ENCODE measurements at regions not wholly inside any gene's neighbourhood (a gene's known extent, or its start where the extent isn't known, plus 50 kb on each side); places are given as distances from the start of the nearest gene placed in this dataset.

DNA sequence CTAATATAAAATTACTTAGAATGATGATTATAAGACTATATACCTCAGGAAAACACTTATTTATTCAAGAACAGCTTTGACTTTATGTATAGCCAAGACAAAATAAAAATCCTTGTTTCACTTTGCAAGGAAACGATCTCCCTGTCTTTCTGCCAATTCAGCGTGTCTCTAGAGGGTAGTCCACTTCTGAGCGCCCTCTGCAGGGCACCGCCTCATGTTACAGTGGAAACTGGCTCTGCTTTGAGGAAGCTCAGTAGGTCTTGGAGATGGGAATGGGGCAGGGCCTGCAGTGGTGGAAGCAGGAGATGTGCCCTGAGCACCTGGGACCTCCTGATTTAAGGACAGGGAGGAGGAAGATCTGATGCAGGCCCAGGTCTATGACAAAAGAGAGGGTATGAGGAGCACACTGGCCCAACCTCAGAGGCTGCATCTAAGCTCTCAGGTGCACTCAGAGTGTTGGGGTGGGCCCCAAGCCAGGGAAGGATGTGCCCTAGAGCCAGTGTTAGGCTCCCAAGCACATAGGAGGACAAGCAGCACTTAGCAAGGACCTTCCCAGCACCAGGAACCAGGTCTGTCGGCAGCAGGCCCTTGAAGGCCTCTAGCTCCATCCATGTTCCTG lies 481.0 kb downstream of the TNS3 start:
- TF ChIP-seq, protein P1, sequence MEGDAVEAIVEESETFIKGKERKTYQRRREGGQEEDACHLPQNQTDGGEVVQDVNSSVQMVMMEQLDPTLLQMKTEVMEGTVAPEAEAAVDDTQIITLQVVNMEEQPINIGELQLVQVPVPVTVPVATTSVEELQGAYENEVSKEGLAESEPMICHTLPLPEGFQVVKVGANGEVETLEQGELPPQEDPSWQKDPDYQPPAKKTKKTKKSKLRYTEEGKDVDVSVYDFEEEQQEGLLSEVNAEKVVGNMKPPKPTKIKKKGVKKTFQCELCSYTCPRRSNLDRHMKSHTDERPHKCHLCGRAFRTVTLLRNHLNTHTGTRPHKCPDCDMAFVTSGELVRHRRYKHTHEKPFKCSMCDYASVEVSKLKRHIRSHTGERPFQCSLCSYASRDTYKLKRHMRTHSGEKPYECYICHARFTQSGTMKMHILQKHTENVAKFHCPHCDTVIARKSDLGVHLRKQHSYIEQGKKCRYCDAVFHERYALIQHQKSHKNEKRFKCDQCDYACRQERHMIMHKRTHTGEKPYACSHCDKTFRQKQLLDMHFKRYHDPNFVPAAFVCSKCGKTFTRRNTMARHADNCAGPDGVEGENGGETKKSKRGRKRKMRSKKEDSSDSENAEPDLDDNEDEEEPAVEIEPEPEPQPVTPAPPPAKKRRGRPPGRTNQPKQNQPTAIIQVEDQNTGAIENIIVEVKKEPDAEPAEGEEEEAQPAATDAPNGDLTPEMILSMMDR (conservative IDR thresholded peaks at IDR 0.05; ENCODE audit: low read depth, low read length) = peak; percentile 76
- no peak overlapping the region for H3K4me3 ChIP-seq (ENCODE audit: low read length)
- no peak for DNase-seq (ENCODE audit: low read depth)

DNA sequence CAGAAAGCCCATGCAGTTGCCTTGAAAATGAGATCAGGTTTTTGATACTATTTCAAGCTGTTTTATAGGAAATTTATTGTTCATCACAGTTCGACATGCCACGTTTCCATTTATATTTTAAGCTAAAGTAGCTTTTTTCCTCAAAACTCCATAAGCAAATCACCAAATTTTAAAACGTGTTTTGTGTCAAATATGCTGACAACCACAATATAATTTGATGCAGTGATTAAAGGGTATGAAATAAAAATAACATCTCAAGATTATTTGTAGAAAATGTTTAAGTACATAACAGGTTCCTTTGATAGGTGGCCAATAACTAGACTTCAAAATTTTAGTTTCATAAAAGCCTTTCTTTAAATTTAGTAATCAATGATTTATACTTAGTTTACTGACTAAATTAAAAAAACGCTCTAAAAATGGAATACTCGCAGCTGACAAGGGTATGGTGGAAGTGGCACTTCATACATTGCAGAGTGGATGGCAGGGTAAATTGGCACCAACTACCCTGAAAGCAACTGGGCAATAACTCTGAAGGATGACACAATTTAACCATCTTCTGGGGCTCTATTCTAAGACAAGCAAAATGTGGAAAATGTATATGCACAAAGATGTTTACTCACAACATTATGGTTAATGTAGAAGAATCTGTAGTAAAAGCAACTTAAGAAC lies 481.6 kb downstream of the TNS3 start:
- no peak for DNase-seq (ENCODE audit: low read depth)
- H3K4me3 ChIP-seq (ENCODE audit: low read length) = no peak overlapping the region
- TF ChIP-seq, protein P1 (conservative IDR thresholded peaks at IDR 0.05; ENCODE audit: low read depth, low read length) = no peak

DNA sequence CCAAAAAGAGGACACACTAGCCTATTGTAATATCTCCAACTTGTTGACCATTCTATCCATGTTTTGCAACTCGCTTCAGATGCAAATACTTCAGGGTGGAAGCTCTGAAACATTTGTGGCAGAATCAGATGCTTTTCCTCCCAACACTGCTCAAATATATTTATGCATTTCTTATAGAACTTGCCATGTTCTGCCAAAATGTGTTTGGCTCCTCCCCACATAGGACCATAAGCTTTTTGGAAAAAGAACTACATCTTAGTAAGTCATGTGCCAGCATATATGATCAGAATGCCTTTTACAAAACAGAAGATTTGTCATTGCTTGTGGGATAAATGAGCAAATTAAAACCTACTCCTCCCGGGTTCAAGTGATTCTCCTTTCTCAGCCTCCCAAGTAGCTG lies 484.5 kb downstream of the TNS3 start:
- TF ChIP-seq, protein P1 (conservative IDR thresholded peaks at IDR 0.05; ENCODE audit: low read depth, low read length) = no peak
- no peak for DNase-seq (ENCODE audit: low read depth)
- no peak overlapping the region for H3K4me3 ChIP-seq (ENCODE audit: low read length)

DNA sequence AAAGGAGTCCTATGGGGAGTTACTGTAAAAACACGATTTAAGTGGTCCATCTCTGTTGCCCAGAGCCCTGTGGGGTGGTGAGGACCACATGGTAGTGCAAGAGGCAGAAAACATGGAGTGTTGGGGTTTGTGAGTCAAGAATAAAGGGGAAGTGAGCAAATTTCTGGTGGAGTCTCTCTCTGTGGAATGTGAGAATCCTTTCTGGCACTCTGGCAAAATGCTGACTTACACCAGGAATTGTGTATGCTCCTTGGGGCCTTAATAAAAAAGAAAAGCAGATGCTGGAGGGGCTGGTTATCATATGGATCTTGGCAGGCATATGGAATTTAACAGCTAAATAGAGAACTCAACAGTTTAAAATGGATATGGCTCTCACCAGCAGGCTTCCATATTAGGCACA lies 486.0 kb downstream of the TNS3 start:
- TF ChIP-seq, protein P1 (conservative IDR thresholded peaks at IDR 0.05; ENCODE audit: low read depth, low read length) = no peak
- no peak overlapping the region for H3K4me3 ChIP-seq (ENCODE audit: low read length)
- DNase-seq (ENCODE audit: low read depth) = no peak

DNA sequence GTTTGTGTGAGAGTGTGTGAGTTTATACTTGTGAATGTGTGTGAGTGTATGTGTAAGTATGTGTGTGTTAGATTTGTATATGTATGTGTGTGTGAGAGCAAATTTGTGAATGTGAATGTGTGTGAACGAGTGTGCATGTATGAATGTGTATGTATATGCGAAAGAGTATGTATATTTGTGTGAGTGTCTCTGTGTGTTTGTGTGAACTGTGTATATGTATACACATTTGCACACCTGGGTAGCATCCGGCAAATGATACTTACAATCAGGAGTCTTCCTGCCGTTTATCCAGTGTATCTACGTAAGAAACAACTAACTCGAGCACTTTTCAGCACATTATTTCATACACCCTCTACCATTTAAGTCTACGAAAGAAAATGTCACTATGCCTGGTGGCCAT lies 487.4 kb downstream of the TNS3 start:
- H3K4me3 ChIP-seq (ENCODE audit: low read length) = no peak overlapping the region
- TF ChIP-seq, protein P1 (conservative IDR thresholded peaks at IDR 0.05; ENCODE audit: low read depth, low read length) = no peak
- DNase-seq (ENCODE audit: low read depth) = no peak

DNA sequence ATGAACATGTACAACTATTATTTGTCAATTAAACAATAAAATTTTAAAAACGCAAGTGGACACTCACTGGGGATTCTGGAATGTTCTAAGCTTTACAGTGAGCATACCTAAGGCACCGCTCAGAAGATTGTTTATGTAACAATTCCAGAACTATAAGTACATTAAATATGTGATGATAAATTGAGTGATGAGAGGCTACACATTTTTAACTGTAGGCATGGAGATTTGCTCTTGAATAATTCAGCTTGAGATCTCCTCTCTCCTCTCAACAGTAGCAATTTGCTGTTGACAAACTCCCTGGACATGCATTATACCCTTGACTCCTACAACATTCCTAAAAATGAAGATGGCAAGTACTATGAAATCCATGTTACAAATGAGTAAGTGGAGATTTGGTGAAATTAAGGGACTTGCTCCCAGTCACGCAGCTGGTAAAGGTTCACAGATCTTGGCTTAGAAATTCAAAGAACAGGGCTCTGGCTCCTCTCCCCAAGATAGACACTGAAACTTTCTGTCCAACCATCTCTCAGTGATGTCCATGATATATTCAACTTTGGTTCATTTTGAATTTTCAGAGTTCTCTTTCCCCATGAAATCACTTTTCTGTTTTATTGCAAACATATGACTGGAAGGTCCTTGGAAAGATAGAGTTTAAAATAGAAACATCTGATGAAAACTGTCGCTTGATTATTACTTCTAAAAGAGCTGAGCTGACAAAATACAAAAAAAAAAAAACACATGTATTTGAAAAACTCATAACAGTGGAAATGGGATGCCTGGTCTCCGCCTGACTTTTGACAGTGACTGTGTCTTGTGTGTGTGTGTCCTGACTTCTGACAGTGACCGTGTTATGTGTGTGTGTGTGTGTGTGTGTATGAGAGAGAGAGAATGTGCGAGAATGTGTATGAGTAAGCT lies 488.3 kb downstream of the TNS3 start:
- TF ChIP-seq, protein P1 (conservative IDR thresholded peaks at IDR 0.05; ENCODE audit: low read depth, low read length) = no peak
- H3K4me3 ChIP-seq (ENCODE audit: low read length) = no peak overlapping the region
- no peak for DNase-seq (ENCODE audit: low read depth)

All from retinal pigment epithelial cell (primary cell).